NT2/D1 (cell line): ENCODE measurements at regions not wholly inside any gene's neighbourhood (a gene's known extent, or its start where the extent isn't known, plus 50 kb on each side); places are given as distances from the start of the nearest gene placed in this dataset.
"Not testable (repeated sequence)": the region's sequence is repeated elsewhere in the genome, so short reads cannot be mapped to it uniquely, and the experiment has no call there.

Experiments
- DNase-seq: peaks from one replicate; pipeline ENCODE4 v3.0.0-alpha.2; 2011; ENCODE audit warnings: low read depth, low spot score
- H3K27me3 ChIP-seq: 2 replicates; pipeline ENCODE4 v1.6.0; 2011; ENCODE audit warnings: mild to moderate bottlenecking; ENCODE audit not compliant: insufficient read length, insufficient read depth
- H3K36me3 ChIP-seq: 2 replicates; pipeline ENCODE4 v1.6.1; 2011; ENCODE audit warnings: mild to moderate bottlenecking, low read length, mixed read lengths; ENCODE audit not compliant: insufficient read depth, insufficient read length
- H3K4me1 ChIP-seq: 2 replicates; pipeline ENCODE4 v1.5.1; 2011; ENCODE audit not compliant: insufficient read depth, insufficient read length
- H3K4me3 ChIP-seq: 2 replicates; pipeline ENCODE4 v1.5.1; 2011; ENCODE audit warnings: low read depth; ENCODE audit not compliant: insufficient read length
- H3K9ac ChIP-seq: 2 replicates; pipeline ENCODE4 v1.6.0; 2011; ENCODE audit warnings: low read depth; ENCODE audit not compliant: insufficient read length
- H3K9me3 ChIP-seq: 2 replicates; pipeline ENCODE4 v1.5.1; 2011; ENCODE audit warnings: mild to moderate bottlenecking, low read length; ENCODE audit not compliant: insufficient read depth
- SUZ12 ChIP-seq: IDR thresholded peaks from 2 replicates; pipeline ENCODE4 v1.6.1; 2011; ENCODE audit not compliant: insufficient read length, insufficient read depth; ENCODE audit errors: extremely low read depth
- YY1 ChIP-seq: IDR thresholded peaks from 2 replicates; pipeline ENCODE4 v1.6.1; 2011; ENCODE audit not compliant: insufficient read length, insufficient read depth
- ZNF274 ChIP-seq: IDR thresholded peaks from 2 replicates; pipeline ENCODE4 v1.6.1; 2011; ENCODE audit warnings: mild to moderate bottlenecking, low read depth, low read length

DNA sequence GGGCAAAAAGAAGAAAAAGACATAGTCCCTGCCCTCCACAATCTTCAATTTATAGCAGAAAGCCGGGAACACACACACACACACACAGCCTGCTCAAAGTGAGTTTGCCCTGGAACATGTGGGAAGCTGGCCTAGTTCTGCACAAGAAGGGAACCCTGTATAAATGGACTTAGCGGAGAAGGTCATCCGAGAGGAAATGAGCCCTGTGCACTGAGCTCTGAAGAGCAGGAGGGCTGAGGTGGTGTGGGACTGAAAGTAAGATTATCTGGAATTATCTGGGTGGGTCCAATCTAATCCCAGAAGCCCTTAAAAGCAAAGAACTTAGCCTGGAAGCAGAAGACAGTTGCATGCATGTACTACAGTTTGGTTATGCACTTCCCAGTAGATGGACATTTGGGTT is 90.0 kb upstream of the CTSV start:
- DNase-seq, result no peak
- H3K9ac ChIP-seq, result no peak overlapping the region
- no peaks in the 10 kb centered on the region for H3K27me3 ChIP-seq
- H3K4me1 ChIP-seq, result no peaks in the 10 kb centered on the region
- peaks cover 6% of the 10 kb centered on the region for H3K36me3 ChIP-seq
- H3K4me3 ChIP-seq, result no peak overlapping the region
- peaks cover 28% of the 10 kb centered on the region; the same call in 1 of the 2 replicates for H3K9me3 ChIP-seq
- TF ChIP-seq SUZ12, result no peak
- no peak for TF ChIP-seq ZNF274
- no peak for TF ChIP-seq YY1

GRCh38 chr9:97124256-97124655 is 85.3 kb upstream of the CTSV start:
- Histone ChIP-seq H3K9me3 (0 out of 2 replicates have a peak, but pooled peaks cover 9% of the 10 kb centered on the region), H3K36me3 (no peaks in the 10 kb centered on the region), H3K4me3 (no peak overlapping the region), H3K4me1 (no peaks in the 10 kb centered on the region), H3K27me3 (no peaks in the 10 kb centered on the region), H3K9ac (no peak overlapping the region)
- DNase-seq, result no peak
- no peak for TF ChIP-seq YY1

DNA sequence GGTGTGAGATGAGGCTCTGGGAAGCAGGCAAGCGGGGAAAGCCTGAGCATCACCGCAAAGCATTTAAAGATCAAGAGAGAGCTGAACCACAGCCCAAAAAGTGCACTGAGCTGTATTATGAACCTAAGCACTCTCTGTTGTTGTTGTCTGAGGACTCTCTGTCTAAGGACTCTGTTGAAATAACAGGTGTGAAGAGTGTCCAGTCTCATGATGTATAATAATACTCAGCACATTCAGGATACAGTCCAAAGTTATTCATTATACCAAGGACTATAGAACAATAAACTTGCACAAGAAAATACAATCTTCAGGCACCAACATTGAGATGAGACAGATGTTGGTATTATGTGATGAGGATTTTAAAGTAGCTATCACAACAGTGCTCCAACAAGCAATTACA is 71.8 kb upstream of the CTSV start:
- Histone ChIP-seq H3K4me1 (peaks cover 2% of the 10 kb centered on the region), H3K4me3 (no peak overlapping the region)

GRCh38 chr9:97109194-97109811 is 70.4 kb upstream of the CTSV start:
- Histone ChIP-seq H3K9me3 (no peaks in the 10 kb centered on the region), H3K36me3 (no peaks in the 10 kb centered on the region), H3K4me3 (no peak overlapping the region), H3K9ac (no peak overlapping the region), H3K27me3 (no peaks in the 10 kb centered on the region), H3K4me1 (peaks cover 2% of the 10 kb centered on the region)
- DNase-seq, result peak; percentile 58
- no peak for TF ChIP-seq YY1
- no peak for TF ChIP-seq SUZ12
- TF ChIP-seq ZNF274, result no peak

More for the DNA sequence above, 71.8 kb upstream of the CTSV start:
- no peak for DNase-seq
- TF ChIP-seq YY1, result no peak
- no peak for TF ChIP-seq SUZ12
- no peak for TF ChIP-seq ZNF274
- Histone ChIP-seq H3K36me3 (no peaks in the 10 kb centered on the region), H3K27me3 (no peaks in the 10 kb centered on the region), H3K9me3 (no peaks in the 10 kb centered on the region), H3K9ac (no peak overlapping the region)

DNA sequence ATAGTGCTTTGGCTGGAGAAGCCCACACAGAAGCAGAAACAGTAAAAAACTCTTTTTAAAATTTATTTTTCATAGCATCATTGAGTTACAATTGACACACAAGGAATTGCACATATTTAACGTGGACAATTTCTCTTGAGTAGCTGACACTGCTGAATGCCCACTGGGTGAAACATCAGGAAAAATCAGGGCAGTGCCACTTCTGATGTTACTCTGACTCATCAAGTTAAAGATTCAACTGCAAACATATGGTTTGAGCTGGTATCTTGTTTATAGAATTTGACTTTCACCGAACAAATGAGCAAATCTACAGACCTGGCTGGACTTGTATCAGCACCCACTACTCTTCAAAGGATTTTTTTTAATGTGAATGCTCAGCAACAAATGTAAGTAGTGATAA is 66.3 kb upstream of the CTSV start:
- not testable (repeated sequence) for H3K36me3 ChIP-seq, DNase-seq, H3K27me3 ChIP-seq, H3K4me3 ChIP-seq, H3K9ac ChIP-seq, H3K9me3 ChIP-seq, H3K4me1 ChIP-seq

DNA sequence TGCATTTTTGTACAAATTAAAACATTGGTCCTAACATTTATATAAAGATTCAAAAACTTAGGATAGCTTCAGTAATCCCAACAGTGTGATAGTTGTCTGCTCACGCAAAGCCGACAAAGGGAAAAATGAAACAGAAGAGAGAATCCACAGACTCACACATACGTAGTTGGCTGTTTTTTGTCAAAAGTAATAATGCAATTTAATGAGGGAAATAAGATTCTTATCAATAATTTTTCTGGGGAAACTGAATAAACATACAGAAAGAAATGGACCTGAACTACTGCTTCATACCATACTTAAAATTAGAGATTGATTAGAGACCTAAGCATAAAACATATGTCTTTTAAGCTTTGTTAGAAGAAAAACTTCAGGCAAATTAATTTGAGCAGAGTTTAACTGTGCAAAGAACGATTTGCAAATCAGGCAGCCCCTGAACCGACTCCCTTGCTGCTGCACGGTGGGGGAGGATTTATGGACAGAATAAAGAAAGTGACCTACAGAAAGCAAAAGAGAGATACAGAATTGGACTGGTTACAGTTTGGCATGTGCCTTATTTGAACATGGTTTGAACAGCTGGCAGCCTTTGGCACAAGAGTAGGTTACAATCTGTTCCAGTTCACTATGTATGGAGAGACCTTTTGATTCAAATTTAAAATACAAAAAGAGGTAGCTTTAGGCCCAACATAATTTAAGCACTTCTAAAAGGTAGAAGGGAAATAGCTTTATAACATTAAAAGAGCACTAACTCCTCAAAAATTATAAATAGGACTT is 64.9 kb upstream of the CTSV start:
- H3K4me1 ChIP-seq, H3K9me3 ChIP-seq, H3K9ac ChIP-seq, DNase-seq, H3K27me3 ChIP-seq, H3K4me3 ChIP-seq, H3K36me3 ChIP-seq: not testable (repeated sequence)

DNA sequence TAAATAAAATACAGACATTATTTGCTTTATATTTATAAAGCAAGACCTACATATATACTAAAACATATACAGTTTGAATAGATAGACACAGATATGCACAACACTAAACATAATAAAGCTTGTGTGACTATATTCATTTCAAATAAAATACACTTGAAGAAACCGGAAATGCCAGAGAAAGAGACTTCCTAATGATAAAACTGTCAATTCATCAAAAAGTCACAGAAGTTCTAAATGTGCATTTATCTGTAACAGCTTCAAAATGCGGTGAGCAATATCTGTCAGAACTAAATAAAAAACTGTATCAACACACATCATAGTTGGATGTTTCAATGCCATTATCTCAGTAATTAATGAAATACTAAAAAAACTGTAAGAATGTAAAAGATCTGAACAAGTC is 60.6 kb upstream of the CTSV start:
- not testable (repeated sequence) for H3K4me3 ChIP-seq, H3K9me3 ChIP-seq, H3K36me3 ChIP-seq, H3K9ac ChIP-seq, H3K4me1 ChIP-seq, H3K27me3 ChIP-seq, DNase-seq

GRCh38 chr9:97096793-97097192 is 57.9 kb upstream of the CTSV start:
- no peak for DNase-seq
- Histone ChIP-seq H3K27me3 (no peaks in the 10 kb centered on the region), H3K9me3 (no peaks in the 10 kb centered on the region), H3K4me1 (no peaks in the 10 kb centered on the region), H3K36me3 (no peaks in the 10 kb centered on the region), H3K9ac (no peak overlapping the region), H3K4me3 (no peak overlapping the region)
- TF ChIP-seq ZNF274 (no peak), SUZ12 (no peak), YY1 (no peak)

DNA sequence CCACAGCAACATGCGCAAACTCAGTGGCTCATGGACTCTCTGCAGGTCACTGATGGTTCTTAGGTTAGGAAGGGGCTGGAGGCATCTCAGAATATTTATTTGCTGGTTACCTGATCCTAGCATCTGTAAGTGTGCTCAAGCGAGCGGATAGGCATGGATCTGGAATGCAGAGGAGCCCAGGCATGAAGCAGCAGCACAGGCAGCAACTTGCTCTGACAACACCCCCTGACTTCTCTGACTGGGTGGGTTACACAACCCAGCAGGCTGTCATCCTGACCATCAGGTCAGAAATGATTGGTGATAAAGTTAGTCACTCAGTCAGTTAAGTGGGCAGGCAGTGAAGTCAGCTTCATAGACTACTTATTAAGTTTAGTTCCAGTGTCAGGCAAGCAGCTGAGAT is 50.4 kb upstream of the CTSV start:
- H3K27me3 ChIP-seq, H3K9me3 ChIP-seq, H3K36me3 ChIP-seq, H3K9ac ChIP-seq, H3K4me1 ChIP-seq, H3K4me3 ChIP-seq, DNase-seq: not testable (repeated sequence)
